Heart left ventricle (tissue), 16 donors: ENCODE measurements at regions not wholly inside any gene's neighbourhood (a gene's known extent, or its start where the extent isn't known, plus 50 kb on each side); places are given as distances from the start of the nearest gene placed in this dataset.

ENCODE experiments used
- ATAC-seq, 4 donors: fragments of 200-7000 bp; cut with Tn5 transposase; one replicate each; pipeline ENCODE4 v1.9.1; 2020 to 2022; ENCODE audit warnings: moderate library complexity in 4 of 4, mild to moderate bottlenecking in 3 of 4, moderate number of reproducible peaks in 1 of 4
- DNase-seq, 5 donors: peaks; one replicate each; pipeline ENCODE4 v3.0.0-alpha.2; 2020
- H3K27ac ChIP-seq, 12 donors: fragments of 200-600 bp; sonication (generic) in 4 of 12; one replicate each; pipeline versions ENCODE4 v1.5.0 to v1.8.0; 2016 to 2022; ENCODE audit warnings: mild to moderate bottlenecking in 2 of 12
- H3K27me3 ChIP-seq, 9 donors: fragments of 200-600 bp; sonication (generic) in 2 of 9; one replicate each; pipeline versions ENCODE4 v1.5.1 to v1.8.0; 2016 to 2022; ENCODE audit warnings: mild to moderate bottlenecking in 3 of 9
- H3K36me3 ChIP-seq, 9 donors: fragments of 200-600 bp; sonication (generic) in 2 of 9; one replicate each; pipeline versions ENCODE4 v1.5.0 to v1.8.0; 2018 to 2022; ENCODE audit warnings: mild to moderate bottlenecking in 2 of 9
- H3K4me1 ChIP-seq, 12 donors: fragments of 200-600 bp; sonication (generic) in 4 of 12; one replicate each; pipeline versions ENCODE4 v1.5.0 to v1.8.0; 2016 to 2022; ENCODE audit warnings: mild to moderate bottlenecking in 3 of 12
- H3K4me3 ChIP-seq, 12 donors: fragments of 200-600 bp; sonication (generic) in 4 of 12; one replicate each; pipeline versions ENCODE4 v1.5.0 to v1.8.0; 2017 to 2022; ENCODE audit warnings: mild to moderate bottlenecking in 9 of 12, moderate library complexity in 4 of 12
- H3K9me3 ChIP-seq, 12 donors: fragments of 200-600 bp; sonication (generic) in 4 of 12; one replicate each; pipeline versions ENCODE4 v1.5.0 to v1.8.0; 2016 to 2022; ENCODE audit warnings: mild to moderate bottlenecking in 1 of 12
- POLR2A ChIP-seq, 2 donors: fragments of 450-650 bp; IDR thresholded peaks; one replicate each; pipeline ENCODE4 v1.6.1; 2017; ENCODE audit warnings: antibody characterized with exemption in 2 of 2, mild to moderate bottlenecking in 2 of 2, moderate library complexity in 2 of 2
- WGBS, 4 donors: extraction: QIAGEN DNeasy Blood & Tissue Kit in 2 of 4; methylation state at CpG; one replicate each; pipeline versions ENCODE4 v1.1.5 to v1.1.7; 2013 to 2018; 5-methylcytosine and 5-hydroxymethylcytosine counted together
- intact Hi-C, 10 donors: fragments of 100-400 bp; cut with DNase I; formaldehyde crosslinking; loops; one replicate each; pipeline versions ENCODE4 v1.11.1 to v1.14.2; 2022
- TF ChIP-seq, protein P1 (sequence below), 12 donors: fragments of 200-600 bp; sonication (generic) in 4 of 12; IDR thresholded peaks; one replicate each; pipeline versions ENCODE4 v1.5.0 to v1.8.0; 2018 to 2022; ENCODE audit warnings: antibody characterized with exemption in 12 of 12, mild to moderate bottlenecking in 5 of 12
- donor health status: ischemic (EF 13 %, LVEDD 7.1; RV severe dilation, severe dysfunction).
- donor health status: healthy with polysubstance abuse.
- donor health status: DM: no; HTN: yes; CAD: no.
- donor health status: DM: no; HTN: no; CAD: no.
- donor health status: ischemic (EF 25% LVEDD 6.9; RV normal size, moderate dysfunction).
- donor health status: ischemic (EF 25% LVEDD 5.7; RV mildly dilated, moderate dysfunction).
- donor health status: healthy.
- donor health status: DM: yes; HTN: yes; CAD: no.
- donor health status: ischemic (EF 35%, LVEDD 5.7; RV mildly dilated, moderate dysfunction).
- donor health status: nonischemic (EF 11% LVEDD 7.7; RV severe dilation, severe dysfunction).
- donor health status: DM: yes; HTN: yes; CAD: no.
- donor health status: PGD.
- donor health status: ischemic (EF 29% LVEDD 5.4; RV normal size, mild dysfunction).
- donor health status: nonischemic (EF 23%, LVEDD 6.1; RV moderate dilation, normal function).

DNA sequence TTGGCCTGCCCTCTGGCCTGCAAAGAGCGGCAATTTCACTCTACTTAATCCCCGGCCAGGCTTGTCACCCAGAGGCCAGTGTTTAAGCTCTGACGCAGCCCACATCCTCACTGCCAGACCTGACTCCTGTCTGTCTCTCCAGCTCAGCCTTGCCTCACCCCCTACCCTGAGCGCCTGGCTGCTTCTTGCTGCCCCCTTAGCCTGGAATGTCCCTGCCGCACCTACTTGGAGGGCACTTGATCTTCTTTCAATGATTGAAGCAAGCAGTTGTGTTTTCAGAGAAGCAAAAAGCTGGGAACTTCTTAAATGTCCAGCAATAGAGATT lies 87.4 kb upstream of the ZBTB40 start:
- no peak for ATAC-seq
- no peak for TF ChIP-seq POLR2A (IDR thresholded peaks at IDR 0.05)
- TF ChIP-seq, protein P1, sequence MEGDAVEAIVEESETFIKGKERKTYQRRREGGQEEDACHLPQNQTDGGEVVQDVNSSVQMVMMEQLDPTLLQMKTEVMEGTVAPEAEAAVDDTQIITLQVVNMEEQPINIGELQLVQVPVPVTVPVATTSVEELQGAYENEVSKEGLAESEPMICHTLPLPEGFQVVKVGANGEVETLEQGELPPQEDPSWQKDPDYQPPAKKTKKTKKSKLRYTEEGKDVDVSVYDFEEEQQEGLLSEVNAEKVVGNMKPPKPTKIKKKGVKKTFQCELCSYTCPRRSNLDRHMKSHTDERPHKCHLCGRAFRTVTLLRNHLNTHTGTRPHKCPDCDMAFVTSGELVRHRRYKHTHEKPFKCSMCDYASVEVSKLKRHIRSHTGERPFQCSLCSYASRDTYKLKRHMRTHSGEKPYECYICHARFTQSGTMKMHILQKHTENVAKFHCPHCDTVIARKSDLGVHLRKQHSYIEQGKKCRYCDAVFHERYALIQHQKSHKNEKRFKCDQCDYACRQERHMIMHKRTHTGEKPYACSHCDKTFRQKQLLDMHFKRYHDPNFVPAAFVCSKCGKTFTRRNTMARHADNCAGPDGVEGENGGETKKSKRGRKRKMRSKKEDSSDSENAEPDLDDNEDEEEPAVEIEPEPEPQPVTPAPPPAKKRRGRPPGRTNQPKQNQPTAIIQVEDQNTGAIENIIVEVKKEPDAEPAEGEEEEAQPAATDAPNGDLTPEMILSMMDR (IDR thresholded peaks at IDR 0.05) = no peak

DNA sequence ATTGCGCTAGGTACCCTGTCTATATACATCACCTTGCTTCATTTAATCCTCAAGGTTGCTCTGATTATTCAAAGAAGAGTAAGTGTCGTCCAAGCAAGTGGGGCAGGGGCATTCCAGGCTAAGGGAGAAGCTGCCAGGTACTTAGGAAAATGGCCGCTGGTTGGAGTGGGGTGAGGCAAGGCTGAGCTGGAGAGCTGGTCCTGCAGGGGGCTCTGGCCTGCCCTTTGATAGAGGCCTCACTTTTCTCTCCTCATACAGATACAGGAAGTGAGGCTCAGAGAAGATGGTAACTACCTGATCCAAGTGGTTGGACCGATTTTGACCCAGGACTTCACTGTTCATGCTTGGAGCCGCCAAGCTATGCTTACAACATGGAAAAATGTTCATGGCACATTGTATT lies 86.9 kb upstream of the ZBTB40 start:
- no peak overlapping the region for H3K27ac ChIP-seq
- no peaks in the 10 kb centered on the region for H3K9me3 ChIP-seq
- no peak overlapping the region for H3K4me3 ChIP-seq
- no peak for ATAC-seq
- intact Hi-C loops = no loop called here
- no peak for DNase-seq
- WGBS, 4 donors = 74 to 82% (median 78%) methylated on average over 5 of the region's 5 CpGs
- H3K27me3 ChIP-seq = peaks cover 0 to 68% (median 7%) of the 10 kb centered on the region in 9 donors
- H3K36me3 ChIP-seq = no peaks in the 10 kb centered on the region
- H3K4me1 ChIP-seq = no peaks in the 10 kb centered on the region
- TF ChIP-seq, protein P1 (IDR thresholded peaks at IDR 0.05) = no peak
- TF ChIP-seq POLR2A (IDR thresholded peaks at IDR 0.05) = no peak

More for the DNA sequence above, 87.4 kb upstream of the ZBTB40 start:
- WGBS, 4 donors = 69 to 74% (median 73%) methylated on average over 5 of the region's 5 CpGs
- intact Hi-C loops = no loop called here
- no peaks in the 10 kb centered on the region for H3K4me1 ChIP-seq
- H3K9me3 ChIP-seq = no peaks in the 10 kb centered on the region
- H3K27me3 ChIP-seq = peaks cover 0 to 64% (median 6%) of the 10 kb centered on the region in 9 donors
- no peaks in the 10 kb centered on the region for H3K36me3 ChIP-seq
- H3K27ac ChIP-seq = no peak overlapping the region
- DNase-seq = no peak
- no peak overlapping the region for H3K4me3 ChIP-seq

DNA sequence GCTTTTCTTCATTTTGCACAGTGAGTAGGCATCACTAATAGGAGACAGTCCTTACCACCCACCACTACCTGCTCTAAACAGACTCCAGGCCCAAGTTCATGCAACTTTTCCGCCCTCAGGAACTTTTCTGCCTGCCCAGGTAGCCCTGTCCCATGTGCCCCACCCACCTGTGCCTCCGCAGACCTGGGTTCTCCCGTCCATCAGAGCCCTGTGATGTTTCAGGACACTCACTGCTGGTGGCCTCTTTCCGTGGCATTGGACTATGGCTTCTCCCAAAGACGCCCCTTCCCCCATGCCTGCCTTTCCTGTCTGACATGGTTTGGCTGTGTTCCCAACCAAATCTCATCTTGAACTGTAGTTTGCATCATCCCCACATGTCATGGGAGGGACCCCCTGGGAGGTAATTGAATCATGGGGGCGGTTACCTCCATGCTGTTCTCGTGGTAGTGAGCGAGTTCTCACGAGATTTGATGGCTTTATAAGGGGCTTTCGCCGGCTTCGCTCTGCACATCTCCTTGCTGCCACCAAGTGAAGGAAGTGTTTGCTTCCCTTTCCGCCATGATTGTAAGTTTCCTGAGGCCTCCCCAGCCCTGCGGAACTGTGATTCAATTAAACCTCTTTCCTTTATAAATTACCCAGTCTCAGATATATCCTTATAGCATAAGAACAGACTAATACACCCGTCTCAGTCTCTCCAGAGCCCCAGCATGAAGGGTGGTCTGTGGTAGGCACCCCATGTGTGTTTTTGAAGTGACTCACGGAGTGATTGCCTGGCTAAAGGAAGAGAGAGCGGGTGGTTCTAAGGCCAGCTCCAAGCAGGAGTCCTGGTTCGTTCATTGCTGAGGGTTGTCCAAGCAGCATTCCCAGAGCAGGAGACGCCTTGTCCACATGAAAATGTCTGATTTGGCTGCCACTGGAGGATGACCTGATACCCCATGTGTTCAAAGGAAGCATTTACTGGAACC lies 86.0 kb upstream of the ZBTB40 start:
- Histone ChIP-seq H3K27ac (no peak overlapping the region), H3K36me3 (no peaks in the 10 kb centered on the region), H3K27me3 (peaks cover 0 to 70% (median 7%) of the 10 kb centered on the region in 9 donors), H3K4me1 (no peaks in the 10 kb centered on the region), H3K4me3 (no peak overlapping the region), H3K9me3 (no peaks in the 10 kb centered on the region)
- DNase-seq (no peak), ATAC-seq (no peak)
- WGBS, 4 donors = 70 to 78% (median 73%) methylated on average over 18 to 19 of the region's 19 CpGs
- intact Hi-C loops = no loop called here
- TF ChIP-seq POLR2A (IDR thresholded peaks at IDR 0.05) = no peak
- TF ChIP-seq, protein P1 (IDR thresholded peaks at IDR 0.05) = no peak

DNA sequence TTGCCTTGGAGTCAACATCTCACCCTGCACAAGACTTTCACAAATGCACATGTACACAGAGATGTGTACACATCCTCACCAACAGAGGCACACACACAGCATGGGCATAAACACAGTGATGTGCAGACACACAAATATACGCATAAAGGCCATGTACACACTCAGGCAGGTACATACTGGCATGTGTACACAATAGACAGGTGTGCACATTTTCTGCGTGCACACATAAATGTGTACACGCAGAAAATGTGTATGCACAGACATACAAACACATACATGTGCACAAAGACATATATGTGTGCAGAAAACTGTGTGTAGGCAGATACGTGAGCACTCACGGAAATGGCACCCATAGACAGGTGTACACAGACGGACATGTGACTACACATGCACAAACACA lies 85.3 kb upstream of the ZBTB40 start:
- Histone ChIP-seq H3K36me3 (no peaks in the 10 kb centered on the region), H3K4me1 (no peaks in the 10 kb centered on the region), H3K27me3 (peaks cover 0 to 72% (median 7%) of the 10 kb centered on the region in 9 donors), H3K27ac (no peak overlapping the region), H3K9me3 (no peaks in the 10 kb centered on the region), H3K4me3 (no peak overlapping the region)
- DNase-seq = no peak
- TF ChIP-seq, protein P1 (IDR thresholded peaks at IDR 0.05) = no peak
- TF ChIP-seq POLR2A (IDR thresholded peaks at IDR 0.05) = no peak
- WGBS, 4 donors = 87 to 91% (median 88%) methylated on average over 6 of the region's 6 CpGs
- no peak for ATAC-seq
- intact Hi-C loops = no loop called here
